HEK293T (cell line): ENCODE measurements at regions not wholly inside any gene's neighbourhood (a gene's known extent, or its start where the extent isn't known, plus 50 kb on each side); places are given as distances from the start of the nearest gene placed in this dataset.

Experiments
- ARNT ChIP-seq: fragments of 450-650 bp; IDR thresholded peaks from 2 replicates; pipeline ENCODE4 v1.6.1; 2017; ENCODE audit warnings: mild to moderate bottlenecking
- BHLHE40 ChIP-seq: fragments of 450-650 bp; IDR thresholded peaks from 2 replicates; pipeline ENCODE4 v1.6.1; 2016; ENCODE audit warnings: mild to moderate bottlenecking, moderate library complexity, borderline replicate concordance
- ELF4 ChIP-seq: fragments of 450-650 bp; IDR thresholded peaks from 2 replicates; pipeline ENCODE4 v1.6.1; 2017; ENCODE audit warnings: antibody characterized with exemption
- FOXA1 ChIP-seq: fragments of 450-650 bp; IDR thresholded peaks from 2 replicates; pipeline ENCODE4 v1.6.1; 2016; ENCODE audit warnings: mild to moderate bottlenecking
- FOXK2 ChIP-seq: fragments of 450-650 bp; IDR thresholded peaks from 2 replicates; pipeline ENCODE4 v1.6.1; 2016; ENCODE audit warnings: mild to moderate bottlenecking
- FOXM1 ChIP-seq: fragments of 450-650 bp; IDR thresholded peaks from 2 replicates; pipeline ENCODE4 v1.6.1; 2017; ENCODE audit warnings: mild to moderate bottlenecking, borderline replicate concordance
- L3MBTL2 ChIP-seq: fragments of 450-650 bp; conservative IDR thresholded peaks from 2 replicates; pipeline ENCODE4 v1.6.1; 2016; ENCODE audit warnings: mild to moderate bottlenecking
- LEF1 ChIP-seq: fragments of 450-650 bp; IDR thresholded peaks from 2 replicates; pipeline ENCODE4 v1.6.1; 2017; ENCODE audit warnings: mild to moderate bottlenecking, borderline replicate concordance
- NFRKB ChIP-seq: fragments of 450-650 bp; IDR thresholded peaks from 2 replicates; pipeline ENCODE4 v1.6.1; 2016; ENCODE audit warnings: mild to moderate bottlenecking, moderate library complexity
- SP1 ChIP-seq: fragments of 450-650 bp; IDR thresholded peaks from 2 replicates; pipeline ENCODE4 v1.6.1; 2017
- SUZ12 ChIP-seq: fragments of 450-650 bp; IDR thresholded peaks from 2 replicates; pipeline ENCODE4 v1.6.1; 2016; ENCODE audit warnings: mild to moderate bottlenecking
- TARDBP ChIP-seq: fragments of 450-650 bp; IDR thresholded peaks from 2 replicates; pipeline ENCODE4 v1.6.1; 2016
- ZNF384 ChIP-seq: fragments of 450-650 bp; IDR thresholded peaks from 2 replicates; pipeline ENCODE4 v1.6.1; 2016

- TF ChIP-seq SP1 (no peak), LEF1 (no peak), NFRKB (no peak), SUZ12 (no peak), ZNF384 (no peak), ARNT (no peak), BHLHE40 (no peak), ELF4 (no peak), TARDBP (no peak), FOXA1 (no peak), FOXM1 (no peak), L3MBTL2 (no peak), FOXK2 (no peak)
Observed at GRCh38 chr10:36574207-36574606, 551.2 kb upstream of the ANKRD30A start.
